ENCODE measurements at regions not wholly inside any gene's neighbourhood (a gene's known extent, or its start where the extent isn't known, plus 50 kb on each side); places are given as distances from the start of the nearest gene placed in this dataset.
"Not testable (repeated sequence)": the region's sequence is repeated elsewhere in the genome, so short reads cannot be mapped to it uniquely, and the experiment has no call there.

DNA sequence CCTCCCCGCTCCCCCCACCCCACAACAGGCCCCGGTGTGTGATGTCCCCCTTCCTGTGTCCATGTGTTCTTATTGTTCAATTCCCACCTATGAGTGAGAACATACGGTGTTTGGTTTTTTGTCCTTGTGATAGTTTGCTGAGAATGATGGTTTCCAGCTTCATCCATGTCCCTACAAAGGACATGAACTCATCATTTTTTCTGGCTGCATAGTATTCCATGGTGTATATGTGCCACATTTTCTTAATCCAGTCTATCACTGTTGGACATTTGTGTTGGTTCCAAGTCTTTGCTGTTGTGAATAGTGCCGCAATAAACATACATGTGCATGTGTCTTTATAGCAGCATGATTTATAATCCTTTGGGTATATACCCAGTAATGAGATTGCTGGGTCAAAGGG, 104.3 kb downstream of the MTPN start:
- not testable (repeated sequence) for DNase-seq (ENCODE audit: low spot score)

DNA sequence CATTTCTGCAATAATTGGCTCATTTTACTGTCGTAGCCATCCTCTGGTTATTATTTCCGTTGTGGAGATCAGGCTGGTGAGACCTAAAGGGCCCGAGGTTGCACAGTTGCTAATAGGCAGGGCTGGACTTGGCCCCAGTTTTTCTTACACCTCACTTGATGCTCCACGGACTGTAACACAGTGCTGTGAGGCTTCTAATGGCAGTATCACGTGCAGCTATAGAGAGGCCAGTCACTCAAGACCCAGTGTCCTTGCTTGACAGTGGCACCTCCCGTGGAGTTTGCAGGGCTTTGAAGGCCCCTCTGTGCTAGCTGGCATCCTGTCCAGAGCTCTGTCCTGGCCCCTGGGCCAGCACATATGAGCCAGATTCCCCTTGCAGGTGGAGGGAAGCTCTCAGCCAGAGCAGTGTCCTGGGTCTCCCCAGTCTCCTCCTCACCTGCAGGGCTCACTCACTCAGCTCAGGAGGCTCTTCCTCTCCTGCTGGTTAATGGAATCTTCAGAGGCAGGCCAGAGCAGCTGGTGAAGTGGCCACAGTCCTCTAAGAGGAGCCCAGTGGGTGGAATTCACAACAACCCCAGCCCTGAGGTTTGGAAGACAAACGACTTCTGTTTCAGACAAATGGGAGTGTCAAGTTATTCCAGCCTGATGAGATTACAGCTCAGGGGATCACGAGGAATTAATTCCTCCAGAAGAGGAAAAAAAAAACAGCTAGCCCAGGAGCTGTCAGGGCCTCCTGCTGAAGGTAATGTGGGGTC, 114.2 kb upstream of the FAM180A start:
- peak; percentile 94 for DNase-seq (ENCODE audit: low spot score)

DNA sequence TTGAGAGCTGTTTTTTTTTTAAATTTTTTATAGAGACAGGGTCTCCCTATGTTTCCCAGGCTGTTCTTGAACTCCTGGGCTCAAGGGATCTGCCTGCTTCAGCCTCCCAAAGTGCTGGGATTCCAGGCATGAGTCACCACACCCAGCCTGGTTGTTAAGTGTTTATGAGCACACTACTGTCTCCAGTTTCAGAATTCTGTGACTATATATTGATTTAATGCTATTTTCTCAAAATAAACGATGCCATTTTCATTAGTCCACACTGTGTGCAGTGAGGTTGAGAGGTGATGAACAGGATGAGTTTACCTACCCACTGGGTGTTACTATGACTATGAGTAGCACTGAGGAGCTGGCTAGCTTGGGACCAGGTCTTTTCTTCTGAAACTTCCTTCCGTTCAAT, 110.9 kb upstream of the FAM180A start:
- DNase-seq (ENCODE audit: low spot score), result no peak

- no peak for DNase-seq (ENCODE audit: low spot score)
These were observed 110.2 kb upstream of the FAM180A start for GRCh38 chr7:135858851-135859250.

- no peak for DNase-seq (ENCODE audit: low spot score)
These were observed 109.8 kb upstream of the FAM180A start for GRCh38 chr7:135858379-135858778.

DNA sequence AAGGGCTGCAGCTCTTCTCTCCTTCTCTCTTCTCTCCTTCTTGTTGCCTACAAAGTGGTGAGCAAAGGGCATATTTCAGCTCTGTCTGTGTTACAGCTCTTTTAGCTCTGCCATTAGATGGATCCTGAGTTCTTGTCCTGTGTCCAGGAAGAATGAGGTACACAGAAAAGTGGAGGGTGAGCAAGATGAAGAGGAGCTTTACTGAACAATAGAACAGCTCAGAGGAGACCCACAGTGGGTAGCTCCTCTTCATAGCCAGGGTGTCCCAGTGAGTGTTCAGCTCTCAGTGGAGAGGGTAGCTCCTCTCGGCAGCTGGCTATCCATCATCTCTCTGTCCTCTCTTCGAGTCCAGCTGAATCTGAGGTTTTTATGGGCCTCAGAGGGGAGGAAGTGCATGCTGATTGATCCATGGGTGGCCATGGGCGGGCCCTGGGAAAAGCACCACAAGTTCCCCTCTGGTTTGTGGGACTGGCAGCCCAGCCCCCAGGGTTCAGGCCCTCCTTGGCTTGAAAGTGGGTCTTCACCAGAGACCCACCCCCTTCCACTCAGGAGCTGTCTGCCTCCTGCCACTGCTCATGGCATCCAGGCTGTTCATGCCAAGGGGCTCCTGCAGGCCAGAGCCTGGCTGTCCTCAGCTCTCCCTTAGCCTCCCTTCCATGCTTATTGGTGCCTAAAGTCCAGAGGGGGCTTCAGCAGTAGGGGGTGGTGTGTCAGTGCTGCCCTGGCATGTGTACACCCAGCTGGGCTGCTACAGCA, 109.1 kb upstream of the FAM180A start:
- DNase-seq (ENCODE audit: low spot score), result no peak

- DNase-seq (ENCODE audit: low spot score), result no peak
These were observed 107.9 kb upstream of the FAM180A start for GRCh38 chr7:135856356-135857144.

- peak; percentile 68 for DNase-seq (ENCODE audit: low spot score)
These were observed 107.2 kb upstream of the FAM180A start for GRCh38 chr7:135855846-135856245.

GRCh38 chr7:135853499-135853898, 104.9 kb upstream of the FAM180A start:
- DNase-seq (ENCODE audit: low spot score), result peak; percentile 87

GRCh38 chr7:135853008-135853407, 104.4 kb upstream of the FAM180A start:
- no peak for DNase-seq (ENCODE audit: low spot score)

DNA sequence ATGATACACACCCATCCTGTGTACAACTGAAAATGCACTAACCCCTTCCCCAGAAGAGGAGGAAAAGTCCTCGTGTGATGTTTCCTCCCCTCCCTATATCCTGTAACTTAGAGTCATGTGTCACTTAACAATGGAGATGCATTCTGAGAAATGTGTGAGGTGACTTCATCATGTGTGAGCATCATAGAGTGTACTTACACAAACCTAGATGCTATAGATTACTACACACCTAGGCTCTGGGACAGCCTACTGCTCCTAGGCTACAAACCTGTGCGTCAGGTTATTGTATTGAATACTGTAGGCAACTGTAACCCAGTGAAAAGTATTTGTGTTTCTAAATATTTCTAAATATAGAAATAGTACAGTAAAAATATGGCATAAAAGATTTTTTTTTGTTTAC, 98.6 kb upstream of the FAM180A start:
- no peak for DNase-seq (ENCODE audit: low spot score)

DNA sequence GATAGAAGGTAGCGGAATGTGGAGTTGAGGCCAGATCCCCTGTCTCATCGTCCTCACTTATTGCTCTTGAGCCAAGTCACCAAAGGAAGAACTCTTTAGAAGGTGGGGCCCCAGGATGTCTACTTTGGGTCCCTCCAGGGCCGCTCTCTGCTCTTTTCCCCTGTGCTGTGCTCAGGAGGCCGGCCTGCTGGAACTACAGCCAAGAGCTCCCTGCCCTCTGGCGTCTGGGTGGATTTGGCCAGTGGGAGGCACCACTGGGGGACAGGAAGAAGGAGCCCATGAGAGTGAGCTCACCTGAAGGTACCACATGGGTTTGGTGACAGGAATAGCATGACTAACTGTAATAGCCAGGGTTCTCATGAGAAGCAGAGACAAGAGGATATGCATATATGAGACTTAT, 97.7 kb upstream of the FAM180A start:
- no peak for DNase-seq (ENCODE audit: low spot score)

GRCh38 chr7:135845415-135846075, 96.9 kb upstream of the FAM180A start:
- DNase-seq (ENCODE audit: low spot score), result no peak

DNA sequence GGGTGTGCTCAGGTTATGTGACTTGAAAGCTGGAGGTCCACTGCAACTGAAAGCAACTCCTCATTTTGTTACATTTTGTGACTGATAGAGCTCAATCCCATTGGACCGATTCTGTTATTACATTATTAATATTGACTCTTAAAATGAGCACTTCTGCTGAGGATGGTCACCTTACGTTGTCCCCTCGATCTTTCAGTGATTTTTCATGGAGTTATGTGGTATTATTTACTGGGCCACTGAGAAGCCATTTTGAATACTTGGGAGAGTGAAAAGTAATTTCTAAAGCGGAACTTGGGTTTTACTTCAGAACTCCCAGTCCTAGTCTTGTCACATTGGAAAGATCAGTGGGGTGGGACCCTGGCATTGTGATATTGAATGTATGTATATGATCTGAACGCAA, 96.3 kb upstream of the FAM180A start:
- no peak for DNase-seq (ENCODE audit: low spot score)

GRCh38 chr7:135843214-135843613, 94.6 kb upstream of the FAM180A start:
- no peak for DNase-seq (ENCODE audit: low spot score)

- no peak for DNase-seq (ENCODE audit: low spot score)
These were observed 94.0 kb upstream of the FAM180A start for GRCh38 chr7:135842446-135843179.

DNA sequence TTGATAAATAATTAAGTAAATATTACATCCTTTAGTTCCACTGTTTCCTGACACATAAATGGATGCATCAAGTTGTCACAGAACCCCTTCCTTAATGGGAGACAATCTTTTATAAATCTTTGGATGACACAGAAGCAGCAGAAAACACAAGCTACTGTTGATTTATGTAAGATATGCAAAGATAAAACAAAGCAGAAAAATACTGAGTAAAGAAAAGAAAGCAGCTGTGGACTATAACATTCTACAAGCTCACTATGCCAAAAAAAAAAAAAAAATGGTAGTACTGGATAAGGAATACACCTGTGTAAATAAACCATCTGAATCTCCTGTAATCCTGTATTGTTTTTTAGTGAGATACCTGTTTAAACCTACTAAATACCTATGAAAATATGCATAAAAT, 92.0 kb upstream of the FAM180A start:
- no peak for DNase-seq (ENCODE audit: low spot score)

- DNase-seq (ENCODE audit: low spot score), result no peak
These were observed 89.1 kb upstream of the FAM180A start for GRCh38 chr7:135837675-135838074.

- DNase-seq (ENCODE audit: low spot score), result no peak
These were observed 85.7 kb upstream of the FAM180A start for GRCh38 chr7:135834266-135834665.

GRCh38 chr7:135833642-135834041, 85.0 kb upstream of the FAM180A start:
- DNase-seq (ENCODE audit: low spot score), result no peak

DNA sequence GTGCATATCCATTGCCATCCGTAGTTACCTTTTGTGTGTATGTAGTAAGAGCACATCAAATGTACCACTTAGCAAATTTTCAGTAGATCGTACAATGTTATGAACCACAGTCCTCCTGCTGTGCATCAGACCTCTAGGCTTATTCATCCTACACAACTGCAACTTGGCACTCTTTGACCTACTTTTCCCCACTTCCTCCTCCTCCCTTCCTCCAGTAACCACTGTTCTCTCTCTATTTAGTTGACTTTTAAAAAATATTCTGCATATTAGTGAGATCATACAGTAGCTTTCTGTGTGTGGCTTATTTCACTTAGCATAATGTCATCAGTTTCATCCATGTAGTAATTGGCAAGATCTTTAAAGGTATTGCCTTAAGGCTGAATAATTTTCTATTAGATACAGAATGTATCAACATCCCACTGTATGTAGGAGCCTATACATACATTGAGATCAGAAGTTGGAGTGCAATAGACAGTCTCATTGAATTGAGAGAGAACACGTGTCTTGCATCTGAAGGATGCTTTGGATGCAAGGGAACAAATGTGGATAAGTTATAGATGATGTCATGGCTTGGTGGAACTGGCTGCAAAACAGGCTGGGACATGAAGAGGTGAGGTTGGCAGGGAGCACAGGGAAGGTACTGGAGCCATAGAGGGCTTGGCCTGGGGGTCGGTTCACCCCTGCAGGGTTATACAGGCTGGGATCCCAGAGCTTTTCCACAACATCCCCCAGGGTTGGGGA, 83.0 kb upstream of the FAM180A start:
- no peak for DNase-seq (ENCODE audit: low spot score)

Data from COLO829 (cell line).